HG02870 (cell line): ENCODE measurements at regions not wholly inside any gene's neighbourhood (a gene's known extent, or its start where the extent isn't known, plus 50 kb on each side); places are given as distances from the start of the nearest gene placed in this dataset.
"Not testable (repeated sequence)": the region's sequence is repeated elsewhere in the genome, so short reads cannot be mapped to it uniquely, and the experiment has no call there.

ENCODE experiments used
- ATAC-seq: cut with Tn5 transposase; IDR thresholded peaks from one replicate; pipeline ENCODE4 v1.9.1; 2021; ENCODE audit warnings: mild to moderate bottlenecking, moderate library complexity; ENCODE audit not compliant: unreplicated experiment

- no peak for ATAC-seq
Measured at GRCh38 chr5:152118676-152119470, 194.2 kb upstream of the GLRA1 start.

GRCh38 chr5:152116934-152117333 lies 192.3 kb upstream of the GLRA1 start:
- ATAC-seq = no peak

GRCh38 chr5:152113401-152113800 lies 188.8 kb upstream of the GLRA1 start:
- no peak for ATAC-seq

GRCh38 chr5:152107220-152107619 lies 182.6 kb upstream of the GLRA1 start:
- ATAC-seq = no peak

GRCh38 chr5:152106571-152106970 lies 181.9 kb upstream of the GLRA1 start:
- ATAC-seq = no peak

- no peak for ATAC-seq
Measured at GRCh38 chr5:152105085-152105484, 180.4 kb upstream of the GLRA1 start.

- no peak for ATAC-seq
Measured at GRCh38 chr5:152104211-152104610, 179.6 kb upstream of the GLRA1 start.

- not testable (repeated sequence) for ATAC-seq
Measured at GRCh38 chr5:152102908-152103307, 178.3 kb upstream of the GLRA1 start.

GRCh38 chr5:152102057-152102456 lies 177.4 kb upstream of the GLRA1 start:
- no peak for ATAC-seq

- ATAC-seq = no peak
Measured at GRCh38 chr5:152100462-152100861, 175.8 kb upstream of the GLRA1 start.

GRCh38 chr5:152097128-152097527 lies 172.5 kb upstream of the GLRA1 start:
- peak; percentile 64 for ATAC-seq

GRCh38 chr5:152094716-152095115 lies 170.1 kb upstream of the GLRA1 start:
- ATAC-seq = no peak

GRCh38 chr5:152094060-152094459 lies 169.4 kb upstream of the GLRA1 start:
- ATAC-seq = no peak

- no peak for ATAC-seq
Measured at GRCh38 chr5:152092580-152092979, 167.9 kb upstream of the GLRA1 start.

- no peak for ATAC-seq
Measured at GRCh38 chr5:152089644-152090043, 165.0 kb upstream of the GLRA1 start.

GRCh38 chr5:152086668-152087067 lies 162.0 kb upstream of the GLRA1 start:
- ATAC-seq = no peak

- no peak for ATAC-seq
Measured at GRCh38 chr5:152084476-152084875, 159.8 kb upstream of the GLRA1 start.

- ATAC-seq = no peak
Measured at GRCh38 chr5:152083231-152083630, 158.6 kb upstream of the GLRA1 start.

GRCh38 chr5:152072091-152072490 lies 147.4 kb upstream of the GLRA1 start:
- ATAC-seq = no peak

- no peak for ATAC-seq
Measured at GRCh38 chr5:152070591-152070990, 145.9 kb upstream of the GLRA1 start.

GRCh38 chr5:152066784-152067183 lies 142.1 kb upstream of the GLRA1 start:
- no peak for ATAC-seq

- ATAC-seq = no peak
Measured at GRCh38 chr5:152063004-152063403, 138.4 kb upstream of the GLRA1 start.

GRCh38 chr5:152061095-152061494 lies 136.4 kb upstream of the GLRA1 start:
- no peak for ATAC-seq
